ACC112 (cell line): ENCODE measurements at regions not wholly inside any gene's neighbourhood (a gene's known extent, or its start where the extent isn't known, plus 50 kb on each side); places are given as distances from the start of the nearest gene placed in this dataset.
"Not testable (repeated sequence)": the region's sequence is repeated elsewhere in the genome, so short reads cannot be mapped to it uniquely, and the experiment has no call there.

Source experiments
- H2AFZ ChIP-seq: fragments of 200-600 bp; sonication (generic); one replicate; pipeline ENCODE4 v1.6.0; 2017; ENCODE audit warnings: antibody characterized with exemption, low read length; ENCODE audit not compliant: unreplicated experiment
- H3K27ac ChIP-seq: fragments of 200-600 bp; sonication (generic); 2 replicates; pipeline ENCODE4 v1.5.1; 2014; ENCODE audit warnings: low read depth, mild to moderate bottlenecking, antibody characterized with exemption, low read length, moderate library complexity
- H3K27me3 ChIP-seq: fragments of 200-600 bp; sonication (generic); 2 replicates; pipeline ENCODE4 v1.6.1; 2014; ENCODE audit warnings: mild to moderate bottlenecking, antibody characterized with exemption, low read length, moderate library complexity, mixed read lengths; ENCODE audit not compliant: insufficient read depth
- H3K36me3 ChIP-seq: fragments of 200-600 bp; sonication (generic); 2 replicates; pipeline ENCODE4 v1.6.1; 2016; ENCODE audit warnings: mild to moderate bottlenecking, antibody characterized with exemption, low read length, moderate library complexity, mixed read lengths; ENCODE audit not compliant: insufficient read depth
- H3K4me1 ChIP-seq: fragments of 200-600 bp; sonication (generic); one replicate; pipeline ENCODE4 v1.6.1; 2016; ENCODE audit warnings: low read length, mixed read lengths; ENCODE audit not compliant: insufficient read depth, unreplicated experiment, control insufficient read depth
- H3K4me3 ChIP-seq: fragments of 200-600 bp; sonication (generic); 2 replicates; pipeline ENCODE4 v1.5.1; 2014; ENCODE audit warnings: mild to moderate bottlenecking, low read depth, low read length
- H3K79me2 ChIP-seq: fragments of 200-600 bp; sonication (generic); one replicate; pipeline ENCODE4 v1.6.0; 2016; ENCODE audit warnings: low read length; ENCODE audit not compliant: control insufficient read depth, unreplicated experiment, insufficient read depth

DNA sequence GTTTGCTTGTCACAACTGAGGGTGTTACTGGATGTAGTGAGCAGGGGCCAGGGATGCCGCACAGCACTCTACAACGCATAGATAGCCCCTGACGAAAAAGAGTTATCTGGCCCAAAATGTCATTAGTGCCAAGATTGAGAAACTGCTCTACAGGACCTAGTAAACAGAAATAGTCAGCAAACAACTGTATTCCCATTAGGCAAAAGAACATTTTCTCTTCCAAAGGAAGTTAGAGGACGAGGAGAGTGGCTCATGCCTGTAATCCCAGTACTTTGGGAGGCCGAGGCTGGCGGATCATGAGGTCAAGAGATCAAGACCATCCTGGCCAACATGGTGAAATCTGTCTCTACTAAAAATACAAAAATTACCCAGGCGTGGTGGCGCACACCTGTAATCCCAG, 189.1 kb downstream of the DUSP10 start:
- H3K27ac ChIP-seq, H3K79me2 ChIP-seq, H3K4me3 ChIP-seq, H3K36me3 ChIP-seq, H3K27me3 ChIP-seq, H2AFZ ChIP-seq, H3K4me1 ChIP-seq: not testable (repeated sequence)

DNA sequence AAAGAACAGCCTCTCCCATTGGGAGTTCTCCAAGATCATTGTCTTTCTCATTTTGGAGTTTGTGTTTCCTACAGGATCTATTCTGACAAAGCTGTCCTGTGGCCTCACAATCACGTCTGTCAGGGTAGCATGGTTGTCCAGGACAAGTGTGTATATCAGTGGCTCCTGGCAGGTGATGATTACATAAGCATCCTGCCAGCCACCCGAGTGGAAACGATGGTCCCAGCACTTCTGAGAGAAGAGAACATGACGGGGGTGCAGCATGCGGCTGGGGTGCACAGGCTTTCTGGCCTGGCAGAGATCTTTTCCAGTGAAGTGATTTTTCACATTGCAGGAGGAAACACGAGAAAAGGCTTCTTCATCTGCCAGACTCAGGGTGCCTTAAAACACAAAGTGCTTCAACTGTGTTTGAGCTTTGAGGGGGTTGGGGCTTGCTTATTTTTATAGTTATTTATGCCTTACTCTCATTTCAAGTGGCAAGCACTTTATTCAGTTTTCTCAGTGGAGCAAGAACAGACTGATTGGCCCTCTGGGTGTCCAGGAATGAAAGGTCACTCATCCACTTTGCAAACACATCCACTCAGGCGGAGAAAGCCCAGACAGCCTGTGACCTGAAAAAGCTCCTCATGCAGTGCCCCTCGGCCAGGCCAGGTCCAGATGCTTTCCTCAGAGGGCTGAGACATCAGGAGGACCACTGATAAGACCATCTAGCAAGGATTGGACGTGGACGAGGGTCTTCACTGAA, 186.0 kb downstream of the DUSP10 start:
- Histone ChIP-seq H2AFZ (no peak overlapping the region), H3K27ac (no peak overlapping the region), H3K36me3 (no peaks in the 10 kb centered on the region), H3K79me2 (no peaks in the 10 kb centered on the region), H3K27me3 (no peaks in the 10 kb centered on the region), H3K4me3 (no peak overlapping the region), H3K4me1 (no peaks in the 10 kb centered on the region)

DNA sequence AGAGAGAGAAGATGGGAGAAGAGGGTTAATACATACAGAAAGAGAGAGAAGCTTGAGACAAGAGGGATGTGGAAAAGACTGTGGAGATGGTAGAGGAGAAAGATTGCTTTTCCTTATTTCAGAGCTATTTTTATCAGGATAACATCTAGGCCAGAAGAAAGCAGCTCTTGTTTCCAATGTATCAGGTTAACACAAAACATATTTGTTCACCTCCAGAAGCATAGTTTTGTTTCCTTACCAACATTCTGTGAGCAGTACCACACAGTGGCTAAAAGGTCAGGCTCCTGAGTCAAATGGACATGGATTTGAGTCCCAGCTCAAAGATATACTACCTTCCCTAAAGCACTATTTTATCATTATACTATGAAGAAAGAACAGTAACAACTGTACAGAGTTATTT, 185.5 kb downstream of the DUSP10 start:
- no peaks in the 10 kb centered on the region for H3K27me3 ChIP-seq
- H3K4me1 ChIP-seq, result no peaks in the 10 kb centered on the region
- no peaks in the 10 kb centered on the region for H3K79me2 ChIP-seq
- H3K4me3 ChIP-seq, result no peak overlapping the region
- H3K27ac ChIP-seq, result no peak overlapping the region
- H3K36me3 ChIP-seq, result no peaks in the 10 kb centered on the region
- no peak overlapping the region for H2AFZ ChIP-seq

DNA sequence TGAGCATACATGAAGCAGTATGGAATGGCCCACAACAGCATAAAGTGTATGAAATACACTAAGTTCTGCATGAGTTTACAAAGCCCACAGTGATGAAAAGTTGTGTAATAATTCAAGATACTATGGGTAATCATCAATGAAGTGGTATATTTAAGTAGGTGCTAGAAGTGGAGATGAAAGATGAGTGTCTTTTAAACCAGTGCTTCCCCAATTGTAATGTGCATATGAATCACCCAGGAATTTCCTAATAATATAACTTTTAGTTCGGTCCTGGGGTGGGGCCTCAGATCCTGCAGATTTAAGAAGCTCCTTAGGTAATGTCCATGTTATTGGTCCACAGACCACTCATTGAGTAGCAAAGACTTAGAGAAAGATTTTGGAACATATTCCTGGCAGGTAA, 184.9 kb downstream of the DUSP10 start:
- Histone ChIP-seq H3K4me3 (no peak overlapping the region), H3K27ac (no peak overlapping the region), H3K36me3 (no peaks in the 10 kb centered on the region), H3K4me1 (no peaks in the 10 kb centered on the region), H3K79me2 (no peaks in the 10 kb centered on the region), H3K27me3 (no peaks in the 10 kb centered on the region), H2AFZ (no peak overlapping the region)

DNA sequence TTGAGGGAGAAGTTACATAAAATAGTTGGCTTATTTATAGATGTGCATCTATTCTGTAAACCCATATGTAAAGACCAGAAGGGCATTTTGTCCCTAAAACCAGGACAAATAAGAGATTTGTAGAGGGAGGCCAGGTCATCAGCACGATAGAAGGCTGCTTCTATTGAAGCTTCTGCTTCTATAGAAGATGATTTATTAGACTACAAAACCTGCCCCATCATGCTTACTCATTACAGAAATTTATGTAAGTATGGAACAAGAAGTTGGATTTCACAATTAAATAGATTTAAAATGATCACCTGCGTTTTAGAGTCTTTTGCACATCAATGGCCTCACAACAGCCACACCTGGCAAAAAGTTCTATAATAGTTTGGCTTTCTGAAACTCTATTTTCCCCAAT, 183.5 kb downstream of the DUSP10 start:
- Histone ChIP-seq H3K27ac (no peak overlapping the region), H3K36me3 (no peaks in the 10 kb centered on the region), H3K27me3 (no peaks in the 10 kb centered on the region), H3K4me1 (no peaks in the 10 kb centered on the region), H3K79me2 (no peaks in the 10 kb centered on the region), H3K4me3 (no peak overlapping the region), H2AFZ (no peak overlapping the region)

DNA sequence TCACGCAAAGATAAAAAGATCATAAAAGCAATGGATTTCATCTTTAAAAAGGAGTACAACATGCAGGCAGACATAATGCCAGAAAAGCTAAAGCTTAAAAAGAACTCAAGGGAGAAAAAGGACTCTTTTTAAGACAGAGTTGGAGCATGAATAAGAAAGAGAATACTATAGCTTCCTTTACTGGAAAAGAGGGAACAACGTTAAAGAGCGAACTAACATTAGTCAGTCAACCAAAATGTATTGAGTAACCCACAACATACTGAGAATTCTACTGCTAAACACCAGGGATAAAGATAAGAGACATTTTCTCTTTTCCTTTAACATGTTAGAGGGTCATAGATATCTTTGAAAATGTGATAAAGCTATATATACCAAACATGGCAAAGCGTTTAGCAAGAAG, 182.0 kb downstream of the DUSP10 start:
- H2AFZ ChIP-seq, result no peak overlapping the region
- no peaks in the 10 kb centered on the region for H3K27me3 ChIP-seq
- H3K79me2 ChIP-seq, result no peaks in the 10 kb centered on the region
- no peaks in the 10 kb centered on the region for H3K4me1 ChIP-seq
- H3K36me3 ChIP-seq, result no peaks in the 10 kb centered on the region
- H3K4me3 ChIP-seq, result no peak overlapping the region
- H3K27ac ChIP-seq, result no peak overlapping the region

DNA sequence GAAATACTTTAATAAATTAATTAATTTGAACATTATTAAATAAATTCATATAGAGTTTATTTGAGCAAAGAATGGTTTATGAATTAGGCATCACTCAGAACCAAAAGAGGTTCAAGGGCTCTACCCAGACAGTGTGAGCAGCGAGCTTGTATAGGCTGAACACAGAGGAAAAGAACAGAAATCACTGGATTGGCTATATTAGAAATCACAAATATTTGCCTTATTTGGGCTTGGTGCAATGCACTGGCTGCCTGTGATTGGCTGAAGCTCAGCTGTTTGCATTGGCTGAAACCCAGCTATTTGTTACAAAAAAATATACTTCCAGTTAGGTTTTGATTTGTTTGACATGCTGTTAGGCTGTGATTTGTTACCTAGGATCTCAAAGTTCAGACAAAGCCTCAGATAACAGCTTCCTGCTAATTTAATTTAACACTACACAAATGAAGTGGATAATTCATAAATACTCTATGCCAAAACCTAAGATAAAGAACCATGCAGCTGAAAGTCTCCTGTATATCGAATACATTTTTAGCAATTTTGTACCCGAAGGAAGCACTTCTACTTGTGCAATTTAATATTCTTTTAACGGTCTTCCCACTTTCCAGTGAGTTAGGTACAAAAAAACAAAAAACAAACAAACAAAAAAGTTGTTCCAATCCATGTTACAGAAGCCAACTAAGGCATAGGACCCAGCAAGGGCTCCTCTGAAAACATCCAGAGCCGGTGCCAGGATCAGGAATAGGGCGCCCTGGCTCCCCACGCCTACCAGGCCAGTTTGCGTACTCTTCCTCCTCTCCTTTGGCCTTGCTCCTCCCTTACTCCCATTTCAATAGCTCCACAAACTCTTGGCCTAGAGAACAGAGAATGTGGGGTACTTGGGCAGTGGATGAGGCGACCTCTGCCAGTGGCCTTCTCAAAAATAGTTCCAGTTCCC, 179.1 kb downstream of the DUSP10 start:
- no peaks in the 10 kb centered on the region for H3K27me3 ChIP-seq
- H3K79me2 ChIP-seq, result no peaks in the 10 kb centered on the region
- no peak overlapping the region for H3K27ac ChIP-seq
- no peak overlapping the region for H2AFZ ChIP-seq
- no peaks in the 10 kb centered on the region for H3K4me1 ChIP-seq
- H3K36me3 ChIP-seq, result no peaks in the 10 kb centered on the region
- no peak overlapping the region for H3K4me3 ChIP-seq

DNA sequence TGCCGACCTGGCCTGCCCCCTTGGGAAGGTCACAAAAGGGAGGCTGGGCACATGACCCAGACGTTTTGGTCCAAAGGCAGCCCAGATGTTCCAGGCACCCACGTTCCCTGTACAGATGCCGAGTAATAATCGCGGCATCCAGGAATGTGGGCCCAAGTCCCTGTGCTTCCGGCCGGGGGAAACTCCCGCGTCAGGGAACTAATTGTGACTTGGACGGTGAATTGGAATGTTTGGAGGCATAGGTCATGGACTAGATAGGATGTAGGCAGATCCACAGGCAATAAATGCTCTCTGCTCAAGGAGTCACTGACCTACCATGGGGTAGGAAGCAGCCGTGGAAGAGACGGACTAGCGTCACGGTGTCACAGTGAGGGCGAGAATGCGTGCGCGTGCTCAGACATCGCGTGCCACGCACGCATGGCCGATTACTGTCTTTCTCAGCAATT, 178.4 kb downstream of the DUSP10 start:
- no peak overlapping the region for H3K27ac ChIP-seq
- no peaks in the 10 kb centered on the region for H3K79me2 ChIP-seq
- H3K4me1 ChIP-seq, result no peaks in the 10 kb centered on the region
- H3K36me3 ChIP-seq, result no peaks in the 10 kb centered on the region
- no peak overlapping the region for H3K4me3 ChIP-seq
- H3K27me3 ChIP-seq, result no peaks in the 10 kb centered on the region
- H2AFZ ChIP-seq, result no peak overlapping the region

DNA sequence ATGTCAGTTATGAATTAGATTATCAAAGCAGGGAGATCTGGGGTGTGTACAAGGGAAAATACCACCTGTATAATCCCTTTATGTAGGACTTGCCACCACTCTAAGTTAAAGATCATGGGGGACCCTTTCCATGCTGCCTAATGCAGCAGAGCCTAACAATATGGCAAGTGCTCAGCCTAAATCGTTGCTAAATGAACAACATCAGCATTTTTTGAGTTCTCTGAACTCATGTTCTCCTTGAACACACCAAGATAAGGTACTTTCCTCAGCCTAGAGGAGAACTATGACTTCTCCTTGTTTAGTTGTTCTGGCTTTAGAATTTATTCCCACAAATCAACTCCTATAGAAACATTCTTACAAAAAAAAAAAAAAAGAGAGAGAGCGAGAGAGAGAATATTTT, 177.0 kb downstream of the DUSP10 start:
- H3K27ac ChIP-seq, result no peak overlapping the region
- H3K79me2 ChIP-seq, result no peaks in the 10 kb centered on the region
- no peak overlapping the region for H3K4me3 ChIP-seq
- H3K27me3 ChIP-seq, result no peaks in the 10 kb centered on the region
- no peaks in the 10 kb centered on the region for H3K4me1 ChIP-seq
- H3K36me3 ChIP-seq, result no peaks in the 10 kb centered on the region
- no peak overlapping the region for H2AFZ ChIP-seq

DNA sequence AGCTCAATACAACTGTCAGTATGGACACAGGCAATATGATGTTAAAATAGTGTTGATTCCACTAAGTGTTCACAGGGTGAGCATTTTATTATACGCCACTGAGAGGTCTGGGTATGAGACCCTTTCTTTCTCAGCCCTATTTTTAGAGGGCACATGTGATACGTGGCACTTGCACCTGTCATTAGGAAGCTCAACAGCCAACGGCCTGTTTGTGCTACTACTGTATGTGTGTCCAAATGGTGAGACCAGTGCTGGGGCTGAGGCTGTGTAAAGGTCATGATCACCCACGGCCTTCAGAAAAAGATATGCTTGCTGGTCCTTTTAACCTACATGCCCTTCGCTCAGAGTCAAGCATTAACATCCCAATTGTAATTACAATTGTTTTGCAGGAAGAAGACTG, 176.2 kb downstream of the DUSP10 start:
- no peaks in the 10 kb centered on the region for H3K4me1 ChIP-seq
- H3K36me3 ChIP-seq, result no peaks in the 10 kb centered on the region
- H3K4me3 ChIP-seq, result no peak overlapping the region
- no peak overlapping the region for H2AFZ ChIP-seq
- H3K27me3 ChIP-seq, result no peaks in the 10 kb centered on the region
- H3K79me2 ChIP-seq, result no peaks in the 10 kb centered on the region
- H3K27ac ChIP-seq, result no peak overlapping the region
